IMR-90 (cell line): ENCODE measurements at regions not wholly inside any gene's neighbourhood (a gene's known extent, or its start where the extent isn't known, plus 50 kb on each side); places are given as distances from the start of the nearest gene placed in this dataset.

Experiments used
- ATAC-seq: fragments of 200-7000 bp; cut with Tn5 transposase; 2 replicates; pipeline ENCODE4 v1.9.1; 2020; ENCODE audit warnings: low read depth, mild to moderate bottlenecking, moderate library complexity
- BruUV-seq: library from RNA; stranded (reverse); fragments of 400-500 nt; replicated peaks from 2 replicates; lab custom pipeline; 2021; lab: Mats Ljungman, UMichigan
- CTCF ChIA-PET: fragments of 300-600 bp; formaldehyde crosslinking; extraction: SDS; loops from one replicate; lab custom pipeline; 2021; ENCODE audit warnings: antibody characterized with exemption; lab: Yijun Ruan, JAX
- POLR2A ChIA-PET: fragments of 300-600 bp; sonication (Branson Sonifier 250); formaldehyde crosslinking; loops from one replicate; lab custom pipeline; 2022; ENCODE audit warnings: antibody characterized with exemption; ENCODE audit not compliant: unreplicated experiment; lab: Charles Lee
- DNase-seq: peaks from one replicate; pipeline ENCODE4 v3.0.0; 2013
- H2AFZ ChIP-seq: replicated peaks from 2 replicates; pipeline ENCODE3; 2013; ENCODE audit warnings: low read length, mild to moderate bottlenecking; ENCODE audit not compliant: poor library complexity
- H2AK5ac ChIP-seq: 2 replicates; pipeline ENCODE4 v1.6.1; 2013; ENCODE audit warnings: low read depth, low read length, inconsistent platforms
- H2AK9ac ChIP-seq: replicated peaks from 2 replicates; pipeline ENCODE3; 2013; ENCODE audit warnings: mild to moderate bottlenecking, low read depth, low read length, moderate library complexity; ENCODE audit not compliant: poor library complexity
- H2BK120ac ChIP-seq: 2 replicates; pipeline ENCODE4 v1.6.1; 2013; ENCODE audit warnings: low read depth, low read length, inconsistent platforms
- H2BK15ac ChIP-seq: 3 replicates; pipeline ENCODE4 v1.6.1; 2013; ENCODE audit warnings: low read depth, low read length, inconsistent platforms
- H2BK20ac ChIP-seq: 2 replicates; pipeline ENCODE4 v1.6.1; 2013; ENCODE audit warnings: low read depth, mild to moderate bottlenecking, inconsistent platforms, low read length, moderate library complexity
- H2BK5ac ChIP-seq: 2 replicates; pipeline ENCODE4 v1.6.1; 2013; ENCODE audit warnings: mild to moderate bottlenecking, low read depth, low read length, inconsistent platforms; ENCODE audit not compliant: poor library complexity, severe bottlenecking
- H3K14ac ChIP-seq: replicated peaks from 2 replicates; pipeline ENCODE4 v1.6.1; 2013; ENCODE audit warnings: low read depth, low read length, inconsistent platforms
- H3K18ac ChIP-seq: 2 replicates; pipeline ENCODE4 v1.6.1; 2013; ENCODE audit warnings: low read depth, low read length, control low read depth
- H3K23ac ChIP-seq: 2 replicates; pipeline ENCODE4 v1.6.1; 2013; ENCODE audit warnings: low read depth, low read length, inconsistent platforms
- H3K27ac ChIP-seq: 2 replicates; pipeline ENCODE4 v1.5.1; 2013; ENCODE audit warnings: mild to moderate bottlenecking, control low read depth, low read length; ENCODE audit not compliant: insufficient read depth
- H3K27me3 ChIP-seq: 2 replicates; pipeline ENCODE4 v1.6.1; 2013; ENCODE audit warnings: low read length; ENCODE audit not compliant: control insufficient read depth, insufficient read depth
- H3K36me3 ChIP-seq: 2 replicates; pipeline ENCODE4 v1.6.1; 2013; ENCODE audit warnings: low read length, mixed read lengths; ENCODE audit not compliant: control insufficient read depth, insufficient read depth
- H3K4ac ChIP-seq: 2 replicates; pipeline ENCODE4 v1.6.1; 2013; ENCODE audit warnings: low read depth, low read length, inconsistent platforms
- H3K4me1 ChIP-seq: 2 replicates; pipeline ENCODE4 v1.6.1; 2013; ENCODE audit warnings: low read length, mixed read lengths; ENCODE audit not compliant: control insufficient read depth, insufficient read depth
- H3K4me2 ChIP-seq: 2 replicates; pipeline ENCODE4 v1.6.1; 2013; ENCODE audit warnings: low read depth, mild to moderate bottlenecking, control low read depth, low read length, moderate library complexity
- H3K4me3 ChIP-seq: 2 replicates; pipeline ENCODE4 v1.5.1; 2013; ENCODE audit warnings: low read depth, mild to moderate bottlenecking, control low read depth, low read length, moderate library complexity; ENCODE audit not compliant: insufficient read depth
- H3K56ac ChIP-seq: 2 replicates; pipeline ENCODE4 v1.6.1; 2013; ENCODE audit warnings: low read length, inconsistent platforms; ENCODE audit not compliant: insufficient read depth; ENCODE audit errors: extremely low read depth
- H3K79me1 ChIP-seq, 2 experiments: 2 replicates each; pipeline ENCODE4 v1.6.1; 2013; ENCODE audit warnings: low read length in 2 of 2, inconsistent platforms in 1 of 2, low read depth in 1 of 2
- H3K9ac ChIP-seq: 2 replicates; pipeline ENCODE4 v1.6.1; 2013; ENCODE audit warnings: low read depth, low read length, control low read depth
- H3K9me1 ChIP-seq: 2 replicates; pipeline ENCODE4 v1.6.1; 2013; ENCODE audit warnings: low read length, inconsistent platforms; ENCODE audit not compliant: insufficient read depth
- H3K9me3 ChIP-seq: 2 replicates; pipeline ENCODE4 v1.6.1; 2013; ENCODE audit warnings: low read length; ENCODE audit not compliant: control insufficient read depth, insufficient read depth
- H4K20me1 ChIP-seq: 2 replicates; pipeline ENCODE4 v1.6.1; 2013; ENCODE audit warnings: low read length, inconsistent platforms; ENCODE audit not compliant: insufficient read depth
- H4K5ac ChIP-seq: 2 replicates; pipeline ENCODE4 v1.6.1; 2013; ENCODE audit warnings: mild to moderate bottlenecking, low read depth, low read length, control low read depth
- H4K8ac ChIP-seq, 2 experiments: 2 replicates each; pipeline ENCODE4 v1.6.1; 2013; ENCODE audit warnings: low read depth in 2 of 2, low read length in 2 of 2, control low read depth in 1 of 2, inconsistent platforms in 1 of 2
- H4K91ac ChIP-seq: 2 replicates; pipeline ENCODE4 v1.6.1; 2013; ENCODE audit warnings: low read depth, low read length, inconsistent platforms; ENCODE audit not compliant: insufficient read depth
- FOS ChIP-seq: fragments of 150-350 bp; IDR thresholded peaks from 2 replicates; pipeline ENCODE4 v1.6.1; 2016; ENCODE audit warnings: low read depth, low read length
- RAD21 ChIP-seq: IDR thresholded peaks from 2 replicates; pipeline ENCODE4 v1.6.1; 2012; ENCODE audit warnings: low read length, improper control_type of control experiment
- WGBS, 2 experiments: methylation state at CpG; one replicate each; pipeline versions ENCODE4 v1.1.5 to v1.1.7; 2013; ENCODE audit warnings: missing lambda C conversion rate in 2 of 2; ENCODE audit not compliant: insufficient read length in 1 of 2; ENCODE audit errors: extremely low coverage in 2 of 2; 5-methylcytosine and 5-hydroxymethylcytosine counted together
- dilution Hi-C: fragments of 300-500 bp; cut with HindIII; formaldehyde crosslinking; loops from one replicate; pipeline ENCODE4 v1.14.3; 2018; ENCODE audit warnings: low sequenced_read_pairs; ENCODE audit not compliant: unreplicated experiment
- in situ Hi-C: fragments of 300-500 bp; cut with MboI; formaldehyde crosslinking; loops from 3 replicates; pipeline ENCODE4 v1.14.3; 2019; ENCODE audit warnings: low sequenced_read_pairs, inconsistent platforms, mixed read lengths
- intact Hi-C: fragments of 100-400 bp; cut with micrococcal nuclease; formaldehyde crosslinking; loops from 2 replicates; pipeline ENCODE4 v1.10.0; 2022

DNA sequence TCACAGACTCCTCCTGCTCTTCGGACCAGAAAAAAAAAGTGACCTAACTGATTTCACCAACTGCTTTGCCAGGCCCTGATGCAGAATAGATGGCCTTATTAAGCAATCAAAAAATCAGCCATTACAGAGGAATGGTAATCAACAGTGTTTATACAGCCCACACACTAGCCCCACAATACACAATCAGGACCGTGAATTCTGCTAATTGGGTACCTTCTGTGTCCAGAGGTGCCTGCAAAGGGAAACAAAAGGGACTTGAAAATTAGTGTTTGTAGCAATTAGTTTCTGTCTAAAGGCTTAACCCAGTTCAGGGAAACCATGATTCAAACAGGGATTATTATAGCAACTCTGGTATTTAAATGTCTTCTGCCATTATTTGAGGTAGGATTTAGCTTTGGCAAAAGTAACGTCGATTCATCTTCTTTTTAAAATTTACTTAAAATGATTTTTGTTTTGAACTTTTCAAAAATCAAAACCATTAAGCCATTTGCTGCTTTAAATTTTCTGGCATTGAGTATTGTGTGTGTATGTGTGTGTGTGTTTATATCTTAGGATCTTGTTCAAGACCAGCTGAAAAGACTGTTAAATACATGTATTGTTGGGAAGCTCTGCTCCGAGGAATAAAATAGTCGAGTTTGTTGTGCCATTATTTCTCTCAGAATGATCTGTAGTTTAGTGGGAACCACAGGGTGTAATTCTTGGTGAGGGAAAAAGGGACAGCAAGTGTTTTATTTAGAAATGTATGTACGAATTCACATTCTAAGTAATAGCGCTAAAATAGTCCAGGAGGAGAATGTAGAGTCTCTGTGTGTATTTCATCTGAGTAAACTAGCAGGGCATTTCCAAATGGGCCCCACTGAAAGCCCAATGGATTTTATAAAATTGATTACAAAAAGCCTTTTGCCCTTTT lies 156.1 kb downstream of the PTCSC3 start:
- Histone ChIP-seq H3K36me3 (no peaks in the 10 kb centered on the region), H3K4me2 (no peak overlapping the region), H3K4me1 (no peaks in the 10 kb centered on the region), H3K18ac (no peak overlapping the region), H2AK9ac (no peak overlapping the region), H4K20me1 (no peaks in the 10 kb centered on the region), H4K5ac (no peak overlapping the region), H3K4me3 (no peak overlapping the region), H2BK120ac (no peak overlapping the region), H2BK5ac (no peak overlapping the region), H3K23ac (no peak overlapping the region), H4K8ac (no peak overlapping the region), H3K9me3 (no peaks in the 10 kb centered on the region), H3K56ac (no peak overlapping the region), H3K9ac (no peak overlapping the region), H3K9me1 (no peaks in the 10 kb centered on the region), H2BK15ac (no peak overlapping the region), H2BK20ac (no peak overlapping the region), H3K27ac (no peak overlapping the region), H2AFZ (no peak overlapping the region), H4K91ac (no peak overlapping the region), H3K14ac (no peak overlapping the region), H3K4ac (no peak overlapping the region), H2AK5ac (no peak overlapping the region), H3K27me3 (no peaks in the 10 kb centered on the region; the same call in 1 of the 2 replicates), H3K79me1 (no peaks in the 10 kb centered on the region)
- intact Hi-C loops, result no loop called here
- DNase-seq (no peak), ATAC-seq (no peak)
- POLR2A ChIA-PET, result no interaction called here
- CTCF ChIA-PET, result no interaction called here
- BruUV-seq, result no TSS peak
- in situ Hi-C loops, result no loop called here
- dilution Hi-C loops, result no loop called here
- TF ChIP-seq FOS, result no peak
- no peak for TF ChIP-seq RAD21
- 71% methylated on average over 3 of the region's 8 CpGs; no CpG with 5 or more reads in 1 of the 2 experiments for WGBS, 2 experiments
